Hepatocyte (in vitro differentiated cells): ENCODE measurements at regions not wholly inside any gene's neighbourhood (a gene's known extent, or its start where the extent isn't known, plus 50 kb on each side); places are given as distances from the start of the nearest gene placed in this dataset.

Source experiments
- EZH2 ChIP-seq: fragments of 200-600 bp; sonication (generic); IDR thresholded peaks from 2 replicates; pipeline ENCODE4 v1.6.1; 2016; ENCODE audit warnings: antibody characterized with exemption, mild to moderate bottlenecking, borderline replicate concordance
- TF ChIP-seq, protein P1 (sequence below): fragments of 200-600 bp; sonication (generic); IDR thresholded peaks from 2 replicates; pipeline ENCODE4 v1.5.1; 2016; ENCODE audit warnings: antibody characterized with exemption, mild to moderate bottlenecking; ENCODE audit not compliant: poor library complexity

DNA sequence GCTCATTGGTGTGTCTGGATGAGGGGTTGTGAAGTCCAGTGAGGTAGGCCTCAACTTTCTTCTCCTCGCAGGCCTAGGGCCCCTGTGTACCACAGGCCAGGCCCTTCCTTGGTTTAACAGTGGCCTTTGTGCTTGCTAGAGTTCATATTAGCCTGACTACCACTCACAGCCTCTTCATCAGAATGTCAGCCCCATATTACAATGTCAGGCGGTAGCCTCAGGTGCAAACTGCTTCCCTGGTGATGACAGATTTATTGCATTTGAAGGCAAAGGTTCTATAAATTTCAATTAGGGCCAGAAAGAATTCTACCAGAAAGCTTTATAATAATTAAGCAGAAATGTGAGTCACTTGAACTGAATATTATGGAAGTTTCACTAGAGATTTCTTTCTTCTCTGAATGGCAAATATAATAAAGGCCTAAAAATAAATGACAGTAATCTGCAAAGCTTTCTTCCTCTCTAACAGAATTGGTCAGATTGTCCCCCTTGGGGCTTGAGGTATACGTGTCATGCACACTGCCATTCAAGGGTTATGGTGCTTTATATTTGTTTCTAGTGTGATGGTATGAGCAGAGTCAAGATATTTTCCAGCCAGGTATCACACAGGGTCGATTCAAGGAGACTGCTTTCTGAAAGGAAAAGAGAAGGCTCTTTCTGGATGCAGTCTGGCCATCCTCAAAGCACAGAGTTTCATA, 210.3 kb downstream of the CWF19L2 start:
- no peak for TF ChIP-seq EZH2
- TF ChIP-seq, protein P1, sequence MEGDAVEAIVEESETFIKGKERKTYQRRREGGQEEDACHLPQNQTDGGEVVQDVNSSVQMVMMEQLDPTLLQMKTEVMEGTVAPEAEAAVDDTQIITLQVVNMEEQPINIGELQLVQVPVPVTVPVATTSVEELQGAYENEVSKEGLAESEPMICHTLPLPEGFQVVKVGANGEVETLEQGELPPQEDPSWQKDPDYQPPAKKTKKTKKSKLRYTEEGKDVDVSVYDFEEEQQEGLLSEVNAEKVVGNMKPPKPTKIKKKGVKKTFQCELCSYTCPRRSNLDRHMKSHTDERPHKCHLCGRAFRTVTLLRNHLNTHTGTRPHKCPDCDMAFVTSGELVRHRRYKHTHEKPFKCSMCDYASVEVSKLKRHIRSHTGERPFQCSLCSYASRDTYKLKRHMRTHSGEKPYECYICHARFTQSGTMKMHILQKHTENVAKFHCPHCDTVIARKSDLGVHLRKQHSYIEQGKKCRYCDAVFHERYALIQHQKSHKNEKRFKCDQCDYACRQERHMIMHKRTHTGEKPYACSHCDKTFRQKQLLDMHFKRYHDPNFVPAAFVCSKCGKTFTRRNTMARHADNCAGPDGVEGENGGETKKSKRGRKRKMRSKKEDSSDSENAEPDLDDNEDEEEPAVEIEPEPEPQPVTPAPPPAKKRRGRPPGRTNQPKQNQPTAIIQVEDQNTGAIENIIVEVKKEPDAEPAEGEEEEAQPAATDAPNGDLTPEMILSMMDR: no peak
